ENCODE measurements at regions not wholly inside any gene's neighbourhood (a gene's known extent, or its start where the extent isn't known, plus 50 kb on each side); places are given as distances from the start of the nearest gene placed in this dataset.
A peak's percentile ranks its signal among the peaks of the same experiment; 100 is the strongest.

GRCh38 chr12:89762498-89763170 lies 54.0 kb upstream of the ATP2B1 start (continued):
- no peak for TF ChIP-seq ATF3 (IDR thresholded peaks at IDR 0.05; ENCODE audit: borderline replicate concordance, extremely low read depth, low read depth, low read length)
- no peak for TF ChIP-seq ZBTB4 (CRISPR knock-in tag; IDR thresholded peaks at IDR 0.05)
- TF ChIP-seq IKZF1 (conservative IDR thresholded peaks at IDR 0.05): peak; percentile 80
- TF ChIP-seq, protein P1, sequence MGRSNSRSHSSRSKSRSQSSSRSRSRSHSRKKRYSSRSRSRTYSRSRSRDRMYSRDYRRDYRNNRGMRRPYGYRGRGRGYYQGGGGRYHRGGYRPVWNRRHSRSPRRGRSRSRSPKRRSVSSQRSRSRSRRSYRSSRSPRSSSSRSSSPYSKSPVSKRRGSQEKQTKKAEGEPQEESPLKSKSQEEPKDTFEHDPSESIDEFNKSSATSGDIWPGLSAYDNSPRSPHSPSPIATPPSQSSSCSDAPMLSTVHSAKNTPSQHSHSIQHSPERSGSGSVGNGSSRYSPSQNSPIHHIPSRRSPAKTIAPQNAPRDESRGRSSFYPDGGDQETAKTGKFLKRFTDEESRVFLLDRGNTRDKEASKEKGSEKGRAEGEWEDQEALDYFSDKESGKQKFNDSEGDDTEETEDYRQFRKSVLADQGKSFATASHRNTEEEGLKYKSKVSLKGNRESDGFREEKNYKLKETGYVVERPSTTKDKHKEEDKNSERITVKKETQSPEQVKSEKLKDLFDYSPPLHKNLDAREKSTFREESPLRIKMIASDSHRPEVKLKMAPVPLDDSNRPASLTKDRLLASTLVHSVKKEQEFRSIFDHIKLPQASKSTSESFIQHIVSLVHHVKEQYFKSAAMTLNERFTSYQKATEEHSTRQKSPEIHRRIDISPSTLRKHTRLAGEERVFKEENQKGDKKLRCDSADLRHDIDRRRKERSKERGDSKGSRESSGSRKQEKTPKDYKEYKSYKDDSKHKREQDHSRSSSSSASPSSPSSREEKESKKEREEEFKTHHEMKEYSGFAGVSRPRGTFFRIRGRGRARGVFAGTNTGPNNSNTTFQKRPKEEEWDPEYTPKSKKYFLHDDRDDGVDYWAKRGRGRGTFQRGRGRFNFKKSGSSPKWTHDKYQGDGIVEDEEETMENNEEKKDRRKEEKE (IDR thresholded peaks at IDR 0.05): no peak
- TF ChIP-seq ZNF687 (IDR thresholded peaks at IDR 0.05): no peak
- TF ChIP-seq RAD51 (IDR thresholded peaks at IDR 0.05): no peak
- no peak for TF ChIP-seq KLF5 (IDR thresholded peaks at IDR 0.05; ENCODE audit: partially characterized antibody)
- TF ChIP-seq SMAD5 (IDR thresholded peaks at IDR 0.05; ENCODE audit: low read depth): no peak
- TF ChIP-seq BHLHE40 (IDR thresholded peaks at IDR 0.05; ENCODE audit: borderline replicate concordance in 1 of 2, low read depth in 2 of 2, low read length in 1 of 2): peak; percentile 20 to 49; a peak in 1 of 4 replicates
- no peak for TF ChIP-seq SMC3 (IDR thresholded peaks at IDR 0.05; ENCODE audit: borderline replicate concordance, low read length)
- TF ChIP-seq CEBPB (IDR thresholded peaks at IDR 0.05; ENCODE audit: borderline replicate concordance in 1 of 2, low read depth in 2 of 2, low read length in 2 of 2): no peak
- TF ChIP-seq CREM (IDR thresholded peaks at IDR 0.05; ENCODE audit: low read depth): peak; percentile 89
- no peak for TF ChIP-seq GABPA (IDR thresholded peaks at IDR 0.05; ENCODE audit: low read depth)
- TF ChIP-seq SUZ12 (IDR thresholded peaks at IDR 0.05; ENCODE audit: unreplicated experiment): no peak
- TF ChIP-seq PAX5 (IDR thresholded peaks at IDR 0.05; ENCODE audit: borderline replicate concordance, low read depth, low read length): 0 out of 2 replicates have a peak, but pooled peaks have one; percentile 40
- TF ChIP-seq RAD21 (IDR thresholded peaks at IDR 0.05; ENCODE audit: insufficient read depth, low read depth, low read length): no peak
- TF ChIP-seq, protein P2, sequence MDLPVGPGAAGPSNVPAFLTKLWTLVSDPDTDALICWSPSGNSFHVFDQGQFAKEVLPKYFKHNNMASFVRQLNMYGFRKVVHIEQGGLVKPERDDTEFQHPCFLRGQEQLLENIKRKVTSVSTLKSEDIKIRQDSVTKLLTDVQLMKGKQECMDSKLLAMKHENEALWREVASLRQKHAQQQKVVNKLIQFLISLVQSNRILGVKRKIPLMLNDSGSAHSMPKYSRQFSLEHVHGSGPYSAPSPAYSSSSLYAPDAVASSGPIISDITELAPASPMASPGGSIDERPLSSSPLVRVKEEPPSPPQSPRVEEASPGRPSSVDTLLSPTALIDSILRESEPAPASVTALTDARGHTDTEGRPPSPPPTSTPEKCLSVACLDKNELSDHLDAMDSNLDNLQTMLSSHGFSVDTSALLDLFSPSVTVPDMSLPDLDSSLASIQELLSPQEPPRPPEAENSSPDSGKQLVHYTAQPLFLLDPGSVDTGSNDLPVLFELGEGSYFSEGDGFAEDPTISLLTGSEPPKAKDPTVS (IDR thresholded peaks at IDR 0.05; ENCODE audit: low read depth, low read length): no peak

Measured in GM12878 (cell line).